NB4 (cell line): ENCODE measurements at regions not wholly inside any gene's neighbourhood (a gene's known extent, or its start where the extent isn't known, plus 50 kb on each side); places are given as distances from the start of the nearest gene placed in this dataset.

ENCODE experiments used
- CTCF ChIP-seq: IDR thresholded peaks from one replicate; pipeline ENCODE4 v1.5.1; 2012; ENCODE audit warnings: low read depth, low read length
- POLR2A ChIP-seq: IDR thresholded peaks from 2 replicates; pipeline ENCODE4 v1.6.1; 2011; ENCODE audit warnings: mild to moderate bottlenecking; ENCODE audit not compliant: insufficient read length; ENCODE audit errors: extremely low read depth

- TF ChIP-seq CTCF (no peak), POLR2A (no peak)
Observed at GRCh38 chr15:96431786-96432185, 101.3 kb downstream of the NR2F2 start.
